ENCODE measurements at regions not wholly inside any gene's neighbourhood (a gene's known extent, or its start where the extent isn't known, plus 50 kb on each side); places are given as distances from the start of the nearest gene placed in this dataset.

- H3K36me3 Mint-ChIP-seq (ENCODE audit: insufficient read depth in 1 of 3, low read depth in 3 of 3), result no peaks in the 10 kb centered on the region
- H3K27me3 ChIP-seq (ENCODE audit: insufficient read depth, low read length), result no peaks in the 10 kb centered on the region
- H3K4ac ChIP-seq (ENCODE audit: low read depth, low read length), result no peak overlapping the region
- H4K20me1 ChIP-seq (ENCODE audit: control insufficient read depth, insufficient read depth, insufficient read length), result no peaks in the 10 kb centered on the region
- no peak overlapping the region for H2AK5ac ChIP-seq (ENCODE audit: insufficient read length, low read length)
- H3K79me2 ChIP-seq (ENCODE audit: insufficient read depth, low read length), result no peaks in the 10 kb centered on the region
- no peak for TF ChIP-seq CTCF (conservative IDR thresholded peaks at IDR 0.05)
- H3K56ac ChIP-seq (ENCODE audit: insufficient read length, low read depth, low read length), result no peak overlapping the region
- H4K5ac ChIP-seq (ENCODE audit: insufficient read length, low read depth, low read length), result no peak overlapping the region
- peaks cover 0 to 5% of the 10 kb centered on the region in 2 experiments; a peak in 3 of 5 replicates for H3K9me3 Mint-ChIP-seq
- no peak overlapping the region for H4K8ac ChIP-seq (replicated peaks; ENCODE audit: insufficient read length, low read depth, low read length)
- no peak overlapping the region for H3K23ac ChIP-seq (ENCODE audit: insufficient read length, low read depth, low read length)
- H3K14ac ChIP-seq (ENCODE audit: insufficient read depth, low read length), result no peak overlapping the region
- H3T11ph ChIP-seq (ENCODE audit: low read length), result no peak overlapping the region
- H2AFZ ChIP-seq (ENCODE audit: low read length), result no peak overlapping the region
- H3K4me2 ChIP-seq (ENCODE audit: insufficient read depth, insufficient read length, low read length), result no peak overlapping the region
- H2BK15ac ChIP-seq (ENCODE audit: low read depth, low read length), result no peak overlapping the region
- H3K23me2 ChIP-seq (ENCODE audit: insufficient read length, low read depth, low read length, poor library complexity, severe bottlenecking), result no peaks in the 10 kb centered on the region
- no CpG with 5 or more reads among the region's 1 CpG for WGBS (ENCODE audit: extremely low coverage, insufficient read length, low lambda C conversion rate)
- no peaks in the 10 kb centered on the region for H3K79me1 ChIP-seq (ENCODE audit: insufficient read depth, low read depth, low read length, poor library complexity, severe bottlenecking)
- H2BK12ac ChIP-seq (ENCODE audit: insufficient read length, low read depth, low read length), result no peak overlapping the region
- no peaks in the 10 kb centered on the region for H3K4me1 ChIP-seq (ENCODE audit: insufficient read depth, low read length)
- DNase-seq, result no peak
- H2BK120ac ChIP-seq (ENCODE audit: low read depth, low read length, poor library complexity, severe bottlenecking), result no peak overlapping the region
- H3K9me3 ChIP-seq (ENCODE audit: control insufficient read depth, low read depth, low read length), result no peaks in the 10 kb centered on the region
- H3K27ac ChIP-seq (ENCODE audit: insufficient read length, low read depth, low read length), result no peak overlapping the region
- H3K27me3 Mint-ChIP-seq (ENCODE audit: low read depth), result no peaks in the 10 kb centered on the region
- H2BK20ac ChIP-seq (ENCODE audit: low read depth, low read length, poor library complexity, severe bottlenecking), result no peak overlapping the region
- no peak overlapping the region for H3K27ac Mint-ChIP-seq
- H2BK5ac ChIP-seq (ENCODE audit: insufficient read length, low read length), result no peak overlapping the region
- no peak overlapping the region for H3K18ac ChIP-seq (ENCODE audit: insufficient read length, low read depth, low read length)
- no peaks in the 10 kb centered on the region for H3K4me1 Mint-ChIP-seq
- no peak overlapping the region for H4K91ac ChIP-seq (ENCODE audit: insufficient read length, low read depth, low read length)
- no peak overlapping the region for H3K4me3 Mint-ChIP-seq
- no peak overlapping the region for H3K9ac ChIP-seq (ENCODE audit: extremely low read depth, insufficient read length, low read length)
Observed at GRCh38 chr1:55441489-55441888, 226.3 kb upstream of the USP24 start.

Data from H9 (cell line).